ENCODE measurements at regions not wholly inside any gene's neighbourhood (a gene's known extent, or its start where the extent isn't known, plus 50 kb on each side); places are given as distances from the start of the nearest gene placed in this dataset.

GRCh38 chr10:4549139-4549653 is 276.8 kb upstream of the AKR1E2 start:
- FAIRE-seq (no peak), DNase-seq (ENCODE audit: low read depth, low spot score) (no peak)
- Histone ChIP-seq H3K9me3 (ENCODE audit: control insufficient read depth, low read depth, low read length) (no peaks in the 10 kb centered on the region), H3K4me2 (ENCODE audit: control insufficient read depth, extremely low read depth, insufficient read depth, low read depth, low read length) (no peak overlapping the region), H3K36me3 (ENCODE audit: control insufficient read depth in 2 of 2, extremely low read depth in 1 of 2, insufficient read depth in 2 of 2, low read length in 2 of 2) (no peaks in the 10 kb centered on the region), H4K20me1 (ENCODE audit: control insufficient read depth, extremely low read depth, insufficient read depth, low read length) (no peaks in the 10 kb centered on the region), H3K27me3 (ENCODE audit: control insufficient read depth, extremely low read depth, insufficient read depth, low read length) (no peaks in the 10 kb centered on the region), H3K9ac (ENCODE audit: control insufficient read depth, extremely low read depth, insufficient read depth, low read length) (no peak overlapping the region), H3K4me1 (ENCODE audit: control insufficient read depth, extremely low read depth, insufficient read depth, low read length) (peaks cover 8% of the 10 kb centered on the region), H3K9me1 (ENCODE audit: control insufficient read depth, extremely low read depth, insufficient read depth, low read length) (no peaks in the 10 kb centered on the region), H3K27ac (ENCODE audit: control insufficient read depth, insufficient read depth, low read length) (no peak overlapping the region), H2AFZ (ENCODE audit: control insufficient read depth, low read length) (no peak overlapping the region), H3K4me3 (ENCODE audit: control insufficient read depth in 2 of 3, extremely low read depth in 1 of 3, insufficient read depth in 2 of 3, low read depth in 1 of 3, low read length in 3 of 3) (no peak overlapping the region), H3K79me2 (ENCODE audit: control insufficient read depth, insufficient read depth, low read length) (no peaks in the 10 kb centered on the region)
- no peak for TF ChIP-seq CTCF (optimal IDR thresholded peaks at IDR 0.05 in 1 of 3, IDR thresholded peaks at IDR 0.05 in 1 of 3, conservative IDR thresholded peaks at IDR 0.05 in 1 of 3; ENCODE audit: extremely low read depth in 1 of 3, insufficient read depth in 2 of 3, low read length in 3 of 3)
- TF ChIP-seq EZH2 (IDR thresholded peaks at IDR 0.05; ENCODE audit: low read length) = no peak
- dilution Hi-C loops (cut with MboI; ENCODE audit: extremely low pct_ligation_motif_present, low sequenced_read_pairs) = no loop called here

GRCh38 chr10:4546931-4547330 is 279.1 kb upstream of the AKR1E2 start:
- no peak overlapping the region for H3K4me2 ChIP-seq (ENCODE audit: control insufficient read depth, extremely low read depth, insufficient read depth, low read depth, low read length)

More at GRCh38 chr10:4546931-4547330, 279.1 kb upstream of the AKR1E2 start:
- Histone ChIP-seq H3K4me3 (ENCODE audit: control insufficient read depth in 2 of 3, extremely low read depth in 1 of 3, insufficient read depth in 2 of 3, low read depth in 1 of 3, low read length in 3 of 3) (no peak overlapping the region), H3K79me2 (ENCODE audit: control insufficient read depth, insufficient read depth, low read length) (no peaks in the 10 kb centered on the region), H3K27ac (ENCODE audit: control insufficient read depth, insufficient read depth, low read length) (no peak overlapping the region), H3K9me3 (ENCODE audit: control insufficient read depth, low read depth, low read length) (no peaks in the 10 kb centered on the region), H3K27me3 (ENCODE audit: control insufficient read depth, extremely low read depth, insufficient read depth, low read length) (no peaks in the 10 kb centered on the region), H3K9ac (ENCODE audit: control insufficient read depth, extremely low read depth, insufficient read depth, low read length) (no peak overlapping the region), H3K9me1 (ENCODE audit: control insufficient read depth, extremely low read depth, insufficient read depth, low read length) (no peaks in the 10 kb centered on the region), H4K20me1 (ENCODE audit: control insufficient read depth, extremely low read depth, insufficient read depth, low read length) (no peaks in the 10 kb centered on the region), H2AFZ (ENCODE audit: control insufficient read depth, low read length) (no peak overlapping the region), H3K4me1 (ENCODE audit: control insufficient read depth, extremely low read depth, insufficient read depth, low read length) (peaks cover 12% of the 10 kb centered on the region), H3K36me3 (ENCODE audit: control insufficient read depth in 2 of 2, extremely low read depth in 1 of 2, insufficient read depth in 2 of 2, low read length in 2 of 2) (no peaks in the 10 kb centered on the region)
- dilution Hi-C loops (cut with MboI; ENCODE audit: extremely low pct_ligation_motif_present, low sequenced_read_pairs) = no loop called here
- TF ChIP-seq EZH2 (IDR thresholded peaks at IDR 0.05; ENCODE audit: low read length) (no peak), CTCF (optimal IDR thresholded peaks at IDR 0.05 in 1 of 3, IDR thresholded peaks at IDR 0.05 in 1 of 3, conservative IDR thresholded peaks at IDR 0.05 in 1 of 3; ENCODE audit: extremely low read depth in 1 of 3, insufficient read depth in 2 of 3, low read length in 3 of 3) (no peak)
- DNase-seq (ENCODE audit: low read depth, low spot score) (no peak), FAIRE-seq (no peak)

Data from keratinocyte (primary cell).